ENCODE measurements at regions not wholly inside any gene's neighbourhood (a gene's known extent, or its start where the extent isn't known, plus 50 kb on each side); places are given as distances from the start of the nearest gene placed in this dataset.

DNA sequence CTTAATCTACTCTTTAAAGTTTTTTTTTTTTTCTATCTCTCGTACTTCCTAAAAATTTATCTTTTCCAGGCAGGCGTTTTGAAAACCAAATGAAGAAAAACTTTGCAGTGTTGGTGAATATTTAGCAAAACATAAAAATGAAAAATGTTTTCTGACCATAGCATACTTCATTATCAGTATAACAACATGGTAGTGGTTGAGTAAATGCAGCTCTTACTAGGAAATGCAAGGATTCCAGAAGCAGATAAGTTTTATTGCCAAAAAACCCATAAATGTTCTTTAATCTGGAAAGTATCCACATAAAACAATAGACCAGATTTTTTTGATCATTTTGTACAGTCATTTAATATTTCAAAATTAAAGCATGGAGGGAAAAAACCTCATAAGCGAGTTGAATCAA is 136.9 kb upstream of the GUCY1A1 start:
- TF ChIP-seq EZH2 (IDR thresholded peaks at IDR 0.05; ENCODE audit: low read depth, unreplicated experiment) (no peak), EZH2phosphoT487 (IDR thresholded peaks at IDR 0.05; ENCODE audit: unreplicated experiment) (no peak), REST (IDR thresholded peaks at IDR 0.05; ENCODE audit: unreplicated experiment) (no peak), POLR2AphosphoS5 (IDR thresholded peaks at IDR 0.05; ENCODE audit: low read depth) (no peak), CREB1 (CRISPR knock-in tag; IDR thresholded peaks at IDR 0.05; ENCODE audit: low read depth) (no peak), JUNB (IDR thresholded peaks at IDR 0.05; ENCODE audit: unreplicated experiment) (no peak), ZNF114 (CRISPR knock-in tag; IDR thresholded peaks at IDR 0.05) (no peak), ZNF462 (CRISPR knock-in tag; IDR thresholded peaks at IDR 0.05) (no peak), STAT1 (IDR thresholded peaks at IDR 0.05; ENCODE audit: unreplicated experiment) (no peak), NANOG (IDR thresholded peaks at IDR 0.05; ENCODE audit: borderline replicate concordance) (no peak)
- TF ChIP-seq, protein P1, sequence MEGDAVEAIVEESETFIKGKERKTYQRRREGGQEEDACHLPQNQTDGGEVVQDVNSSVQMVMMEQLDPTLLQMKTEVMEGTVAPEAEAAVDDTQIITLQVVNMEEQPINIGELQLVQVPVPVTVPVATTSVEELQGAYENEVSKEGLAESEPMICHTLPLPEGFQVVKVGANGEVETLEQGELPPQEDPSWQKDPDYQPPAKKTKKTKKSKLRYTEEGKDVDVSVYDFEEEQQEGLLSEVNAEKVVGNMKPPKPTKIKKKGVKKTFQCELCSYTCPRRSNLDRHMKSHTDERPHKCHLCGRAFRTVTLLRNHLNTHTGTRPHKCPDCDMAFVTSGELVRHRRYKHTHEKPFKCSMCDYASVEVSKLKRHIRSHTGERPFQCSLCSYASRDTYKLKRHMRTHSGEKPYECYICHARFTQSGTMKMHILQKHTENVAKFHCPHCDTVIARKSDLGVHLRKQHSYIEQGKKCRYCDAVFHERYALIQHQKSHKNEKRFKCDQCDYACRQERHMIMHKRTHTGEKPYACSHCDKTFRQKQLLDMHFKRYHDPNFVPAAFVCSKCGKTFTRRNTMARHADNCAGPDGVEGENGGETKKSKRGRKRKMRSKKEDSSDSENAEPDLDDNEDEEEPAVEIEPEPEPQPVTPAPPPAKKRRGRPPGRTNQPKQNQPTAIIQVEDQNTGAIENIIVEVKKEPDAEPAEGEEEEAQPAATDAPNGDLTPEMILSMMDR (conservative IDR thresholded peaks at IDR 0.05; ENCODE audit: low read depth in 2 of 2), result no peak
- TF ChIP-seq, protein P2, sequence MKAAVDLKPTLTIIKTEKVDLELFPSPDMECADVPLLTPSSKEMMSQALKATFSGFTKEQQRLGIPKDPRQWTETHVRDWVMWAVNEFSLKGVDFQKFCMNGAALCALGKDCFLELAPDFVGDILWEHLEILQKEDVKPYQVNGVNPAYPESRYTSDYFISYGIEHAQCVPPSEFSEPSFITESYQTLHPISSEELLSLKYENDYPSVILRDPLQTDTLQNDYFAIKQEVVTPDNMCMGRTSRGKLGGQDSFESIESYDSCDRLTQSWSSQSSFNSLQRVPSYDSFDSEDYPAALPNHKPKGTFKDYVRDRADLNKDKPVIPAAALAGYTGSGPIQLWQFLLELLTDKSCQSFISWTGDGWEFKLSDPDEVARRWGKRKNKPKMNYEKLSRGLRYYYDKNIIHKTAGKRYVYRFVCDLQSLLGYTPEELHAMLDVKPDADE (IDR thresholded peaks at IDR 0.05), result no peak

Data from GM23338 (cell line).